Type B pancreatic cell (in vitro differentiated cells): ENCODE measurements at regions not wholly inside any gene's neighbourhood (a gene's known extent, or its start where the extent isn't known, plus 50 kb on each side); places are given as distances from the start of the nearest gene placed in this dataset.

ENCODE experiments used
- DNase-seq: peaks from one replicate; pipeline ENCODE4 v3.0.0; 2021; ENCODE audit warnings: mixed read lengths; ENCODE audit not compliant: unreplicated experiment; ENCODE audit errors: extremely low spot score
- H3K27ac Mint-ChIP-seq: 2 replicates; pipeline ENCODE4 v1.8.0; 2021; ENCODE audit warnings: mild to moderate bottlenecking, mixed read lengths
- H3K27me3 Mint-ChIP-seq: 2 replicates; pipeline ENCODE4 v1.8.0; 2021; ENCODE audit warnings: mixed read lengths
- H3K36me3 Mint-ChIP-seq: 2 replicates; pipeline ENCODE4 v1.8.0; 2021; ENCODE audit warnings: mixed read lengths
- H3K4me1 Mint-ChIP-seq: one replicate; pipeline ENCODE4 v1.8.0; 2021; ENCODE audit warnings: mixed read lengths; ENCODE audit not compliant: unreplicated experiment
- H3K4me3 Mint-ChIP-seq: 2 replicates; pipeline ENCODE4 v1.8.0; 2021; ENCODE audit warnings: mild to moderate bottlenecking, mixed read lengths
- H3K9me3 Mint-ChIP-seq: 2 replicates; pipeline ENCODE4 v1.8.0; 2021; ENCODE audit warnings: mixed read lengths
- TF ChIP-seq, protein P1 (sequence below): fragments of 200-600 bp; sonication (generic); conservative IDR thresholded peaks from 2 replicates; pipeline ENCODE4 v1.5.0; 2021; ENCODE audit warnings: antibody characterized with exemption, mild to moderate bottlenecking

DNA sequence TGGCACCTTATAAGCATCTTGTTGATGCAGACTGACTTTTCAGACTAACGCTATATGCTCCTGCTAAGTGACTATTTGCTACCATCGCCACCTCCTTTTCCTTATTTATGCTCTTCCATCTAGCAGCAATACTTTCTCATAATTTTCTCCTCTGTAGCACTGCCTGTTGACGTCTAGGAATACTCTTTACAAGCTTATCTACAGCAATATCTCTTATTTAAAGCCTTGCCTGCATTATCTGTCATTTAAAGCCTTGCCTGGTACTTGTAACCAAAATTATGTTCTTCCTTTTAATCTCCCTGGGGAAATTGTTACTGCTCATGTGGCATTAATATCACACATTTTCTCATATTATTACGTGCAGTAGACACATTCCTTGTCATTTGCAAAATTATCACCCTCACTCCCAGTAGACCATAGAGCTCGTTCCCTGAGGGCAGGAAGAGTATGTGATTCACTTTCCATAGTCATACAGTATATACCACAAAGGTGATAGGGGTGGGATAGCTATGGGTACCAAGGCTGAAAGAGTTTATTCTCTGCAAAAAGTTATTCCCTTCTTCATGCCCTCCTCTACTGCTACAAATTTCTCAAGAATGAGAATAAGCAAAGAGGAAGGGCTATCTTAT is 359.7 kb upstream of the PCDH15 start:
- Mint-ChIP-seq H3K27ac (no peak overlapping the region), H3K4me3 (no peak overlapping the region), H3K27me3 (no peaks in the 10 kb centered on the region), H3K36me3 (no peaks in the 10 kb centered on the region), H3K4me1 (peaks cover 13% of the 10 kb centered on the region), H3K9me3 (no peaks in the 10 kb centered on the region)
- DNase-seq, result no peak
- TF ChIP-seq, protein P1, sequence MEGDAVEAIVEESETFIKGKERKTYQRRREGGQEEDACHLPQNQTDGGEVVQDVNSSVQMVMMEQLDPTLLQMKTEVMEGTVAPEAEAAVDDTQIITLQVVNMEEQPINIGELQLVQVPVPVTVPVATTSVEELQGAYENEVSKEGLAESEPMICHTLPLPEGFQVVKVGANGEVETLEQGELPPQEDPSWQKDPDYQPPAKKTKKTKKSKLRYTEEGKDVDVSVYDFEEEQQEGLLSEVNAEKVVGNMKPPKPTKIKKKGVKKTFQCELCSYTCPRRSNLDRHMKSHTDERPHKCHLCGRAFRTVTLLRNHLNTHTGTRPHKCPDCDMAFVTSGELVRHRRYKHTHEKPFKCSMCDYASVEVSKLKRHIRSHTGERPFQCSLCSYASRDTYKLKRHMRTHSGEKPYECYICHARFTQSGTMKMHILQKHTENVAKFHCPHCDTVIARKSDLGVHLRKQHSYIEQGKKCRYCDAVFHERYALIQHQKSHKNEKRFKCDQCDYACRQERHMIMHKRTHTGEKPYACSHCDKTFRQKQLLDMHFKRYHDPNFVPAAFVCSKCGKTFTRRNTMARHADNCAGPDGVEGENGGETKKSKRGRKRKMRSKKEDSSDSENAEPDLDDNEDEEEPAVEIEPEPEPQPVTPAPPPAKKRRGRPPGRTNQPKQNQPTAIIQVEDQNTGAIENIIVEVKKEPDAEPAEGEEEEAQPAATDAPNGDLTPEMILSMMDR, result no peak

DNA sequence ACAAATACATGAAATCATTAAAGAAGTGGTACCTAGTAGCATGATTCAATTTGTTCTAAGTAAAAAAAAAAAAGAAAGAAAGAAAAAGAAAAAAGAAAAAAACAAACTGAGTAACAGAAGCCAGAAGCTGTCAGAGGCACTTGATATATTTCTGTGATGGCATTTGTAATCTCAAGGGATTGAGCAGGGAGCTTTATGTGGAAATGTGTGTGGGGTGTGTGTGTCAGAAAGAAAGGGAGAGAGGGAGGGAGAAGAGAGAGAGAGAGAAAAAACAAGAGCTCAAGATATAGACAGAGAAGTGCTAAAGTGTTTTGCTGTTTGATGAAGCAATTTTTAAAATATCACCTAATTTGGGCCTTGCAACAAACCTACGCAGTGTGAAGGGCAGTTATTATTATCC is 357.6 kb upstream of the PCDH15 start:
- H3K27ac Mint-ChIP-seq, result no peak overlapping the region
- H3K9me3 Mint-ChIP-seq, result no peaks in the 10 kb centered on the region
- TF ChIP-seq, protein P1, result no peak
- no peak overlapping the region for H3K4me3 Mint-ChIP-seq
- DNase-seq, result no peak
- peaks cover 13% of the 10 kb centered on the region for H3K4me1 Mint-ChIP-seq
- H3K36me3 Mint-ChIP-seq, result no peaks in the 10 kb centered on the region
- H3K27me3 Mint-ChIP-seq, result no peaks in the 10 kb centered on the region

DNA sequence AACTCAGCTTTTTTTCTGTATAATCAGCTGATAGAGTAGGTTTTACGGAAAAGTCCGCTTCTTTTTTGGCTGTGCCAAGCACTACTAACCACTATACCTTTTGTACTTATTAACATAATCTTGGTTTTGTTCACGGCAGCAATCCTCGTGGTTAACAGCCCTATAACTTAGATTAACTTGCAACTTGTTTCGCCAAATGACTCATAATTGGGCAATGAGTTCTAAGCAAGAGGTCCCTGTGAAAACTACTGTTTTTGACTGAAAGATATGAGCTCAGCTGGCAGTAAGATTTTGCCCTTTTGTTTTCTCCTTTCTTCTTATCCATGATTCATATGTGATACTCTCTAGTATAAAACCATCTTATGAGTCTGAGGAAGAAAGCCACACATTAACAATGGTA is 345.0 kb upstream of the PCDH15 start:
- DNase-seq, result no peak
- Mint-ChIP-seq H3K4me3 (no peak overlapping the region), H3K4me1 (no peaks in the 10 kb centered on the region), H3K9me3 (no peaks in the 10 kb centered on the region), H3K27ac (no peak overlapping the region), H3K36me3 (no peaks in the 10 kb centered on the region), H3K27me3 (no peaks in the 10 kb centered on the region)
- TF ChIP-seq, protein P1, result no peak

DNA sequence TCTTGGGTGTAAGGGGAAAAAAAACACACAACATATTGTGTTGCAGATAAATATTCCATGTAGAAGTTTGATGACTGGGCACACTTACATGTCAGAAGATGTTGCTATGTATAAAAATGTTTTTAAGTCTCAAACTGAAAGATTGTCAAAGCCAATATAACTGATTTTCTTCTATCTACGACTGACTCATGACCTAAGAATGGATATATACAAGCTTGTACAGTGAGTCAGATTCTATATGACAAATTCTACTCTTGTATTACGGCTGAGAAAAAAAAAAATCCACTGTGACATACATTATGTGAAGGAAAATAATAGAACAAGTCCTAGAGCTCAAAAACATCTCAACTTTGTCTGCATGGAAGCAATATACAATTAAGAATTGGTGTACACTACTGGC is 343.0 kb upstream of the PCDH15 start:
- Mint-ChIP-seq H3K4me1 (no peaks in the 10 kb centered on the region), H3K36me3 (no peaks in the 10 kb centered on the region), H3K27ac (no peak overlapping the region), H3K4me3 (no peak overlapping the region), H3K27me3 (no peaks in the 10 kb centered on the region), H3K9me3 (no peaks in the 10 kb centered on the region)
- TF ChIP-seq, protein P1, result no peak
- no peak for DNase-seq

DNA sequence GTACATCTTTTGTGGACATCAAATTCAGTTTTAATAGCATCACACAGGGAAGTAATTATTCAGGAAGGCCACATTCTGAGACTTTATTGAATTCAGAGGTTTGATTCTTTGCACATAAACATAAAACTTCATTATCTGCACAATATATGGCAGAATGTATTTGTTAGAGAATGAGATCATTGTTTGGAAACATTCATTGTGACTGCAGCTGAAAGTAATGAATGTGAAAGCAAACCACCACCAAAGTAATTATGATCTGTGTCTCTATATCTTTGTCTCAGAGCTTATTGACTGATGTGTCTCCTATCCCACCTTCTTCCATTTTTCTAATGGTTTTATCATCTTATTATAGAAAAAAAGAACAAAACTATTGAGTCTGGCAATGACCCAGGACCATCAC is 340.9 kb upstream of the PCDH15 start:
- Mint-ChIP-seq H3K27me3 (no peaks in the 10 kb centered on the region), H3K4me3 (no peak overlapping the region), H3K4me1 (no peaks in the 10 kb centered on the region), H3K27ac (no peak overlapping the region), H3K9me3 (no peaks in the 10 kb centered on the region), H3K36me3 (no peaks in the 10 kb centered on the region)
- TF ChIP-seq, protein P1, result no peak
- DNase-seq, result no peak

DNA sequence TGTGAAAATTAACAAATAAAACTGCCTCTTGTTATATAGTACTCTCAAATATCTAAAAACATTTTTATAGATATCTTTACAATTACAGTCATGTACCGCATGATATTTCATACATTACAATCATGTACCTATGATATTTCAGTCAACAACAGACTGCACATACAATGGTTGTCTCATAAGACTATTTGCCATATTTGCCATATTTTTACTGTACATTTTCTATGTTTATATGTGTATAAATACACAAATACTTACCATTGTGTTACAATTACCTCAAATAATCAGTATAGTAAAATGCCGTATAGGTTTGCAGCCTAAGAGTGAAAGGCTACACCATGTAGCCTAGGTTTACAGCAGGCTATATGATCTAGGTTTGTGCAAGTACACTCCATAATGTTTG is 336.0 kb upstream of the PCDH15 start:
- Mint-ChIP-seq H3K4me1 (no peaks in the 10 kb centered on the region), H3K9me3 (no peaks in the 10 kb centered on the region), H3K36me3 (no peaks in the 10 kb centered on the region), H3K27ac (no peak overlapping the region), H3K27me3 (no peaks in the 10 kb centered on the region), H3K4me3 (no peak overlapping the region)
- TF ChIP-seq, protein P1, result no peak
- no peak for DNase-seq
